ENCODE measurements at regions not wholly inside any gene's neighbourhood (a gene's known extent, or its start where the extent isn't known, plus 50 kb on each side); places are given as distances from the start of the nearest gene placed in this dataset.
"Not testable (repeated sequence)": the region's sequence is repeated elsewhere in the genome, so short reads cannot be mapped to it uniquely, and the experiment has no call there.

DNA sequence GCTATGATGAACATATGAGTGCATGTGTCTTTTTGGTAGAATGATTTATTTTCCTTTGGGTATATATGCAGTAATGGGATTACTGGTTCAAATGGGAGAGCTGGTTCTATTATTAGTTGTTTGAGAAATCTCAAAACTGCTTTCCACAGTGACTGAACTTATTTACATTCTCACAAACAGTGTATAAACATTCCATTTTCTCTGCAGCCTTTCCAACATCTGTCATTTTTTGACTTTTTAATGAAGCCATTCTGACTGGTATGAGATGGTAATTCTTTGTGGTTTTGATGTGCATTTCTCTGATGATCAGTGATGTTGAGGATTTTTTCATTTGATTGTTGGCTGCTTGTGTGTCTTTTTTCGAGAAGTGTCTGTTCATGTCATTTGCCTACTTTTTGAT is 1124.2 kb downstream of the NAALADL2 start:
- intact Hi-C loops (cut with micrococcal nuclease), result no loop called here

DNA sequence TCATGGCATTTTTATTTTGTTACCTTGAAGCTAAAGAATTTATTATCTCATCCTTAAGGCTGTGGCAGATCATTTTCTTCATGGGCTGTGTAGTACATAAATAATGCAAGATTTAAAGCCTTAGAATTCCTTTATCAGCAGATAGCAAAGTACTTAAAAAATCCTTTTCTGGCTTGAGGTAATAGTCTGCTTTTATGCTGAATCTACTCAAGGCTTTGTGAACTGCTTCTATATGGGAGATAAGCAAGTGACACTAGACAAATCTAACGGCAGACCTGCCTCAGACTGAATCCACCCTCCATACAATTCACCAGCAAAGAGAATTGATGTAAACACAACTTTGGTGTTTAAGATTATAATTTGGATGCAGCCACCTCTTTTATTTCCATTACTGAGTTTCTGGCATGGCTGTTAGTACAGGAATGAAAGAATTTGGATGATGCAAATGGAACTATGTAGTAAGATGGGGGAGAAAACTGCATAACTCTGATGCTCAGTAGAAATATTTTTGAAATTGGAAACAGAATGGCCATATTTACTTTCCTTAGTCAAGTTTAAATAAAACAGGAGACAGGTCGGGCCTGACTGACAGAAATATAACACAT is 1121.5 kb downstream of the NAALADL2 start:
- intact Hi-C loops (cut with micrococcal nuclease), result no loop called here

DNA sequence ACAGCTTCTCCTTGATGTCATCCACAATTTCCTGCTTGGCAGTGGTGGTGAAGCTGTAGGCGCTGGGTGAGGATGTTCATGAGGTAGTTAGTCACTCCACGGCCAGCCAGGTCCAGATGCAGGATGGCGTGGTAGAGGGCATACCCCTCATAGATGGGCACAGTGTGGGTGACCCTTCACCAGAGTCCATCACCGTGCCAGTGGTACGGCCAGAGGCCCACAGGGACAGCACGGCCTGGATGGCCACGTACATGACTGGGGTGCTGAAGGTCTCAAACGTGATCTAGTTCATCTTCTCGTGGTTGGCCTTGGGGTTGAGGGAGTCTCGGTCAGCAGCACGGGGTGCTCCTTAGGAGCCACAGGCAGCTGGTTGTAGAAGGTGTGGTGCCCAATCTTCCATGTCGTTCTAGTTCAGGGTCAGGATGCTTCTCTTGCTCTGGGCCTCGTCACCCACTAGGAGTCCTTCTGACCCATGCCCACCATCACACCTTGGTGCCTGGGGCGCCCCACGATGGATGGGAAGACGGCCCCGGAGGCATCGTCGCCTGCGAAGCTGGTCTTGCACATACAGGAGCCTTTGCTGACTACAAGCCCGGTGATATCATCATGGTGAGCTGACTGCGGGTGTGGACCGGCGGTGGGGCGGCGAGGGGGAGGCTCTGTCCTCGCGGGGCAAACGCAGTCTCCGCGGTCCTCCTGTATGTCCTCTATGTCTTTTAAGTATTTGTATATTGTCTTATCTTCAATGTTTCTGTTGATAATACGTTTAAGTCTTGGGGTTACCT is 1119.0 kb downstream of the NAALADL2 start:
- intact Hi-C loops (cut with micrococcal nuclease), result no loop called here

DNA sequence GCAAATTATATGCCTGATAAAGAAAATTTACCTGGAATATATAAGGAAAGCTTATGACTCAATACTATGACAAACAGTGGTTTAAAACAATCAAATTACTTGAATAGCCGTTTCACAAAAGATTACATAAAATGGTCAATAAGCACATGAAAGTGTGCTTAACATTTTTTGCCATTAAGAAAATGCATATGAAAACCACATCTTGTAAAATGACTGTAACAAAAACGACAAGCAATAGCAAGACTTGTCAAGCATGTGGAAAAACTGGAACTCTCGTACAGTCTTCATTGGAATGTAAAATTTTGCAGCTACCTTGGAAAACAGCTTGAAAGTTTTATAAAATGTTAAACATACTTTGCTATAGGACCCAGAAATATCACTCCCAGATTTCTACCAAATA is 1110.3 kb downstream of the NAALADL2 start:
- intact Hi-C loops (cut with micrococcal nuclease), result no loop called here

DNA sequence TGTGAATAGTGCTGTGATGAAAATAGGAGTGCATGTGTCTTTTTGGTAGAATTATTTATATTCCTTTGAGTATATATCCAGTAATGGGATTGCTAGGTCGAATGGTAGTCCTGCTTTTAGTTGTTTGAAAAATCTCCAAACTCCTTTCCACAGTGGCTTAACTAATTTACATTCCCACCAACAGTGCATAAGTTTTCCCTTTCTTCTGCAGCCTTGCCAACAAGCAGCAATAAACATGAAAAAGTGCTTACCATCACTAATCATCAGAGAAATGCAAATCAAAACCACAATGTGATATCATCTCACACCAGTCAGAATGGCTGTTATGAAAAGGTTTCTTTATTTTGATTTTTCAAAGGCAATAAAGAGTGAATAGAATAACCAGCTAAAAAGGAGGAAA is 1105.9 kb downstream of the NAALADL2 start:
- intact Hi-C loops (cut with micrococcal nuclease), result no loop called here

DNA sequence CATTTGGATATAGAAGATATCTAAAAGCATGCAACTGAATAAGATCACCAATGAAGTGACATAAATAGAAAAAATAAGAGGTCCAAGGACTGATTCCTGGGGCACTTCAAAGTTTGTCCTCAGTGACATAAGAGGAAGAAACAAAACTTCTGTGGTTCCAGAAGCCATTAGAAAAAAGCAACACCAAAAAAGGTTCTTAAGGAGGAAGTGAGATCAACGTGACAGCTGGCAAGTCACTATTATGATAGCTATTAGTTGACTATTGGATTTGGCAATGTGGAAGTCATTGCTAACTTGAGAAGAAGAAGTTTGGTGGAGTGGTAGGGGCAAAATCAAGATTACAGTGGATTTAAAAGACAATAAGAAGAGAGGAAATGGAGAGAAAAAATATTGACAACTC is 1098.3 kb downstream of the NAALADL2 start:
- intact Hi-C loops (cut with micrococcal nuclease), result no loop called here

DNA sequence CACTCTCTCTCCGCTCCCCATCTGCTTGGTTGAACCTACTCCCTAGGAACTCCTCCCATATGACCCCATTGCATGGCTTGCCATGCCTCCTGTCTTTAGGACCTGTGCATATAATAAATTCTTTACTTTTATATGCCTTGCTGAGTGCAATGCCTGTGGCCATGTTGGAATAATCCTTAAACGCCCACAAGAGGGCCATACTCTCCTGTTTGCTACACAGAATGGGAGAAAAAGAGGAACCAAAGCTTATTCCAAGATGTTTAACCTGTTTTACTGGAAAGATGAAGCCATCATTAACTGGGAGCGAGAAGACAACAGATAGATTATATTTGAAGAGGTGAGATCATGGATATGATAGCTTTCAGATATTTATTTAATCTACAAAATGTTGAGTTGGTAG is 1097.8 kb downstream of the NAALADL2 start:
- intact Hi-C loops (cut with micrococcal nuclease), result no loop called here

DNA sequence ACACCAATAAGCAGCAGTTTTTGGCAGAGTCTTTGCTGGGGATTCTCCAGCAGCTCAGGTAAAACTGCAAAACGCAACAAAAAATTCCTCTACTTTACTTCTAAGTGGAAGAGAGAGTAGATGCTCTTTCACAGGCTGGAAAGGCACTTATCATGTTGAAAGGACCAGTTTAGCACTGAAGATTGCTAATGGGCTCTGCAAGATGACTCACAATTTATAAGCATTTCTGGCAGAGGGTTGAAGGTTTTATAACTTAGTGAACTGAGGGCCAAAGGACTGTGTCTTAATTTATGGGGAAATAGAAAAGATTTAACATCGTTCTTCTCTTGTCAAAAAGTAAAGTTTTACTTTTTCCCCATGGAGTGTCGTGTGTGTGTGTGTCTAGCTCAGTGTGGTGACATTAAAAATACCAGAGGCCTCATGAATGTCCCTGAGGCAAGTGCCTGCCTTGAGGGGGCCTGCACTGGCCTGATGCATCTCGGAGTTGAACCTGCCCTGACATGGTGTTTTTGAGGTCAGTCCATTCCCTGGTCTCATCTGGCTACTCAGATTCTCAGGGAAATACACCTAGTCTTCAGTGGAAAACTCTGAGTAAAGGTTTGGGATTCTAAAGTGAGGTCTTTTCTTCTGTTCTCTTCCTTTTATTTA is 1092.0 kb downstream of the NAALADL2 start:
- intact Hi-C loops (cut with micrococcal nuclease), result no loop called here

DNA sequence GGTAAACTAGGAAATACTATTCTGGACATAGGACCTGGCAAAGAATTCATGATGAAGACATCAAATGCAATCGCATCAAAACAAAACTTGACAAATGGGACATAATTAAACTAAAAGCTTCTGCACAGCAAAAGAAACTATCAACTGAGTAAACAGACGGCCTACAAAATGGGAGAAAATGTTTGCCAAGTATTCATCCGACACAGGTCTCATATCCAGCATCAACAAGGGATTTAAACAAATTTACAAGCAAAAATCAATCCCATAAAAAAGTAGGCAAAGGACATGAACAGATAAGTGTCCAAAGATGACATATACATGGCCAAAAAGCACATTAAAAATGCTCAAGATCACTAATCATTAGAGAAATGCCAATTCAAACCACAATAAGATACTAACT is 1088.9 kb downstream of the NAALADL2 start:
- intact Hi-C loops (cut with micrococcal nuclease), result no loop called here

DNA sequence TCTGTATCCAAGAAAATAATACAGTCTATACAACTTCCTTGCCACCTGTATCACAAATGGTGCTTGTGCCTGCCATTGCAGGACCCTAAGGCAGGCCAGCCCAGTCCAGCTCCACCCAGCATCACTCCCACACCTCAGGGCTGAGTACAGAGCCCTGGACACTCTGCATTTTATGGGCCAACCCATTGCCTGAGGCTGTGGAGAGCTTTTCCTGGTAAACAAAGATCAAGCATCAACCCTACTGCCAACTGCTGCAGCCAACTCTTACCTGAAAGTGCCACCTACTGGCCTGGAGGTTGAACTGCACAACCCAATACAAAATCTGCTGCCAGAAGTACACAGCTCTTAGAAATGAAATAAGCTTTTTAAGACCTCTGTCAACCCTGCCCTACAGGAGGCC is 1082.2 kb downstream of the NAALADL2 start:
- intact Hi-C loops (cut with micrococcal nuclease), result no loop called here

DNA sequence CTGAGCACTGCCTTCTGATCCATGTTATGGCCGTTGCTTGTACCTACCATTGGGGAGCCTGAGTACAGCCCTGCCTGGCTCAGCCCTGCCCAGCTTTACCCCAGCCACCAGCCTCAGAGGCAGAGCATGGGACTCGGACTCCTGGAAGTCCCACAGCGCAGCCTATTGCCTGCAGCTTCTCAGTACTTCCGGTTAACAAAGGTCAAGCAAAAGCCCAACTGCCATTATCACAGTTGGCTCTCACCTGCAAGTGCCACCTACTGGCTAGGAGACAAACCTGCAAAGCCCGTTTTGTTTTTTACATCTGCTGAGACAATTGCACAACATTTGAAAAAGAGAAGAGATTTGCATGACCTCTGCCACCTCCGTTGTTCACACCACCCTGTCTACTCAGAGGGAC is 1081.7 kb downstream of the NAALADL2 start:
- intact Hi-C loops (cut with micrococcal nuclease), result no loop called here

DNA sequence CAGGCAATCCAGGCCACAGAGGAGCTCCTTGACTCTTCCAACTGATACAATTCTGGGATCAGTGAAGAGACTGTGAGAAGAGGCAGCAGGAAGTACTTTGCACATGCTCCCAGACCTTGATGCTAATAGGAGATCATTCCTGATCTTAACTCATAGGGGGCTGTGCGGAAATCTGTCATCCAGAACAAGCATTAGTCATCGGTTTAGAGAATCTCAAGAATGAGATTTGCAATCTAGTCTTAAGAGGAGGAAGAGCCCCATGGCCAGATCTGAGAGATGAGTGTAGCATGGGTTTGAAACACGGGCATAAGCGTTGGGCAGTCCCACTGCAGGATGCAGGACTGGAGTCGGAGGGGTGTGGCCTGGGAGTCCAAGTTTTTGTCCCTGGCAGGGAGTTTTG is 1081.1 kb downstream of the NAALADL2 start:
- intact Hi-C loops (cut with micrococcal nuclease), result no loop called here

DNA sequence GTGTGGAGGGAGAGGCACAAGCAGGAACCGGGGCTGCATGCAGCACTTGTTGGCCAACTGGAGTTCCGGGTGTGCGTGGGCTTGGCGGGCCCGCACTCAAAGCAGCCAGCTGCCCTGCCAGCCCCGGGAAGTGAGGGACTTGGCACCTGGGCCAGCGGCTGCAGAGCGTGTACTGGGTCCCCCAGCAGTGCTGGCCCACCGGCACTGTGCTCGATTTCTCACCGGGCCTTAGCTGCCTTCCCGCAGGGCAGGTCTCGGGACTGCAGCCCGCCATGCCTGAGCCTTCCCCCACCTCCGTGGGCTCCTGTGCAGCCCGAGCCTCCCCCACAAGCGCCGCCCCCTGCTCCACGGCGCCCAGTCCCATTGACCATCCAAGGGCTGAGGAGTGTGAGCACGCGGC is 1078.2 kb downstream of the NAALADL2 start:
- intact Hi-C loops (cut with micrococcal nuclease), result not testable (repeated sequence)

DNA sequence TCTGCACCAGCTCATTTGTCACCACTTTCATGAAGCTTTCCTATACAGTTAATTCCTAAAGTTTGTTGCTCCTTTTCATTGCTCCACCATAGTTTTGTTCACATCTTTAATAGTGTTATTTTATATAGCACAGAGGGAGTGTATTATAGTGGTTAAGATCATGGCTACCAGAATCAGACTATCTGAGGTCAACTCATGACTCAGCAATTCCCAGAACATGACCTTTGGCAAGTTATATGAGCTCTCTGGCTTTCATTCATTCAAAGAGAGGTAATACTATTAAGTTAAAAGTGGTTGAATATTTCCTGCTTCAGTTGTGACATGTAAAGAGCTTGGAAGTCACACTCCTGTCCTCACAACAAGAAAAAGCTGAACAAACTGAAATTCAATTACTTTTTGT is 1073.5 kb downstream of the NAALADL2 start:
- intact Hi-C loops (cut with micrococcal nuclease), result no loop called here

DNA sequence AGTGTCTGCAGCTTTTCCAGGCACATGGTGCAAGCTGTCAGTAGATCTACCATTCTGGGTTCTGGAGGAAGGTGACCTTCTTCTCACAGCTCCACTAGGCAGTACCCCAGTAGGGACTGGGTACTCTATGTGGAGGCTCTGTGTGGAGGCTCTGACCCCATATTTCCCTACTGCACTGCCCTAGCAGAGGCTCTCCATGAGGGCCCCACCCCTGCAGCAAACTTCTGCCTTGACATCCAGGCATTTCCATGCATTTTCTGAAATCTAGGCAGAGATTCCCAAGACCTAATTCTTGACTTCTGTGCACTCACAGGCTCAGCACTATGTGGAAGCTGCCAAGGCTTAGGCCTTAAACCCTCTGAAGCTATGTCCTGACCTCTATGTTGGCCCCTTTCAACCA is 1060.0 kb downstream of the NAALADL2 start:
- intact Hi-C loops (cut with micrococcal nuclease), result no loop called here

DNA sequence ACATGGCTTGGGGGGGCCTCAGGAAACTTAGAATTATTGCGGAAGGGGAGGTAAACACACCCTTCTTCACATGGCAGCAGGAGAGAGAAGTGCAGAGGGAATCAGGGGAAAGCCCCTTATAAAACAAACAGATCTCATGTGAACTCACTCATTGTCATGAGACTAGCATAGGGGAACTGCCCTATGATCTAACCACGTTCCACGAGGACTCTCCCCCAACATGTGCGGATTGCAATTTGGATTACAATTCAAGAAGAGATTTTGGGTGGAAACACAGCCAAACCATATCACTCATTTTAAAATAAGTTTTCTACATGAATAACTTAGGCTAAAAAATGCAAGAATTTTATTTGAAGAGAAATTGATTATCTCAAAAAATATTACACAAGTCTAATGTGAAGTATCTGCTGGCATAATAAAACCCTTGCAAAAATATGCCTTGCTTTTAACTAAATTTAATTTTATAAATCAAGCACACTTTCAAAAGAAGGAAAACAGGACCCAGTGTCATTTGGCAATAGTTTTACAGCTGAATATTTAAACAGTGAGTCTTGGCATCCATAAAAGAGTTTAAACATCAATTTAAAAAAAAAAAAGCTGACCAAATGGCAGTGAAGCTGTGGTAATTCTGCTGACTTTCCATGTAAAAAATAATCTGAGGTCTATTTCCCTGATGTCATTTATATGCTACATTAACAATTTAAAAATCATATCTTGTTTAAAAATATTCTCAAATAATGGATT is 1057.2 kb downstream of the NAALADL2 start:
- intact Hi-C loops (cut with micrococcal nuclease), result no loop called here

DNA sequence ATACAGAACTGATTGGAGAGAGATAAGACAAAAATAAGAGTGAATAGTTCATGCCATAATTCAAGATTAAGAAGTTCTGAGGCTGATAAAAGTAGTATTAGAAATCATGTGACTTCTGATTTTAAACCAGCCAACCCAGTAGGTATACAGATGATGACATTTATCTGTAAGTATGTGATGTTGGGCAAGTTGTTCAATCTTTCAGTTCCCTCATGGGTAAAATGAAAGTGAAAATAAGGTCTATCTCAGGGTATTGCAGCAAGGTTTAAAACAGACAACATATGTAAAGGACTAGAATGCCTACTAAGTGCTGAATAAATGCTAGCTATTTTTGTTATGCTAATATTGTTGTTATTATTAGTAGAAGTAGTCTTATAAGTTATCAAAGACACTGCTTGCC is 1055.7 kb downstream of the NAALADL2 start:
- intact Hi-C loops (cut with micrococcal nuclease), result no loop called here

DNA sequence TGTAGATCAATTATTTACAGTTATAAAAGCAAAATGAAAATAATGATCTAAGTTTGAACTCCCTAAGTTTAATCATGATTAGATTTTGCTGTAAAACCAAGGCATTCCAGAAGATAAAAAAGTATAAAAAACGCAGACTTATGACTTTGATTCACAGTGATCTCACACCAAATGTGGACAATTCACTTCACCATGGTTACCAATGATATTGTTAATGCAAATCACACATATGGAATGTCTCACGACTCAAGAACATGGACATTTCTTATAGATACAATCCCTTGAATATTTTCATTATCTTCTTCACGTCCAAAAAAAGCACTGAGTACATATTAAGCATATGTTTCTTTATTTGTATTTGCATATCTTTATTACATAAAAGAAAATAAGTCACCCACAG is 1054.2 kb downstream of the NAALADL2 start:
- intact Hi-C loops (cut with micrococcal nuclease), result no loop called here

DNA sequence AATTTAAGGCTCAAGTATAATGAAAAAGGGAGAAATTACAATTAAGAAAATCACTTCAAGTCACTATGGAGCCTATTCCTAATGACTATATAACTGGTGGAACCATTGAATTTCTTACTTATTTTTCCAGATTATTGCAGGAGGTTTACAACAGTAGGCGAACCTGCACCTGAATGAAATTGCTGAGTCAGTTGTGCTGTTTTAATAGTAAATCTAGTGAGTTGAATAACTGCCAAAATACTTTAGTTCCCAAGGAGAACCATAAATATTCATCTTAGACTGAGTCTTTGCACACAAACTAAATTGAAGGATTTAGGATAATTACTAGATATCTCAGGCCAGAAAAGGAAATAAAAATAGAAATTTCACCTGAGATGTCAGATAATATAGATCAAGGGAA is 1052.8 kb downstream of the NAALADL2 start:
- intact Hi-C loops (cut with micrococcal nuclease), result no loop called here

DNA sequence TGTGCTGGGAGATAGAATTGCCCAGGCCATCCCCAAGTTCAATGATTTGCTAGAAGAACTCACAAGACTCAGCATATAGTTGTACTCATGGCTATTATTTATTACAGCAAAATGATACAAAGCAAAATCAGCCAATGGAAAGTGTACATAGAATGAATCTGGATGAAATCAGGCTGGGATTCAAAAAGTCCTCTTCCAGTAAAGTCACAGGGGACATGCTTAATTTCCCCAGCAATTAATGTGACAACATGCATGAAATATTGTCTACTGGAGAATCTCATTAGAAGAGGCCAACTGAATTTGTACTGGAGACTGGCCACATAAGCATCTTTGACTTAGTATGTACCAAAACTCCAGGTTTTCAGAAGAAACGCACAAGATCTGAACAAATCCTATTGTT is 1043.1 kb downstream of the NAALADL2 start:
- intact Hi-C loops (cut with micrococcal nuclease), result no loop called here

DNA sequence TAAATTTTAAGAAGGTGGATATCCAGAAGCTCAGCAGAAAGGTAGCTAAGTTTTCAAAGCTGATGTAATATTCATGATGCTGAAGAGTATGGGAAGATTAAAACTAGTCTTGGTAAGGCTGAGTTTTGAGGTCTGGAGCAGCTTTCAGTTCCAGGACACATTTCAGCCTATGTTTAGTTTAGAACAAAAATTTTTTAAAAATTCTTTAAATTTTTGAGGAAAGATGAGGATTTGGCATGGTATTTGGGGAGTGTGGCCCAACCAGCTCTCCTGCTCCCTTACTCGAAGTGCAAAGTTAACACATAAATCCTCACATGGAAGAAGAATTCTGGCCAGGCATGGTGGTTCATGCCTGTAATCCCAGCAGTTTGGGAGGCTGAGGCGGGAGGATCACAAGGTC is 1039.1 kb downstream of the NAALADL2 start:
- intact Hi-C loops (cut with micrococcal nuclease), result no loop called here

DNA sequence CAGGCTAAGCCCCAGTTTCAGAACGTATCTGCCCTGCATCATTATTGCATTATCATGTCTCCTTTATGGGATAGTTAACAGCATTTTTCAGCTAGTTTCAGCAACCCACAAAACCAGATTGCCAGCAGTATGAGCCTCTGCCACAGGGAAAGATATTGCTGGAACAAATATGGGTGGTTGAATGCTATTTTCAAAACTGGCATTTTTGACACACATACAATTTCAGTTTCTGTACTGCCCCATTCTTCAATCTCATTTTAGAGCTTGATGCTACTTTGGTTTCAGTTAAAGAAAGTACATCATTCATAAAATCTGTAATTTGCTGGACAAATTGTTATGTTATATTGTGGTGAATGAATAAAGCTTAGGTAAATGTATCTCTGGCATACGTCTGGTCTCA is 1037.5 kb downstream of the NAALADL2 start:
- intact Hi-C loops (cut with micrococcal nuclease), result no loop called here

Data from T-helper 1 cell treated with Interleukin-12 subunit alpha and Interleukin-12 subunit beta and Interleukin-4 antibody, amounts not matched to agents 30 ng/mL and 1 ng/mL, for 36 hours (primary cell).